GM12874 (cell line): ENCODE measurements at regions not wholly inside any gene's neighbourhood (a gene's known extent, or its start where the extent isn't known, plus 50 kb on each side); places are given as distances from the start of the nearest gene placed in this dataset.

Experiments used
- TF ChIP-seq, protein P1 (sequence below): IDR thresholded peaks from 2 replicates; pipeline ENCODE4 v1.5.1; 2011; ENCODE audit warnings: low read depth, mild to moderate bottlenecking, control low read depth, low read length, moderate library complexity; ENCODE audit not compliant: insufficient read depth

DNA sequence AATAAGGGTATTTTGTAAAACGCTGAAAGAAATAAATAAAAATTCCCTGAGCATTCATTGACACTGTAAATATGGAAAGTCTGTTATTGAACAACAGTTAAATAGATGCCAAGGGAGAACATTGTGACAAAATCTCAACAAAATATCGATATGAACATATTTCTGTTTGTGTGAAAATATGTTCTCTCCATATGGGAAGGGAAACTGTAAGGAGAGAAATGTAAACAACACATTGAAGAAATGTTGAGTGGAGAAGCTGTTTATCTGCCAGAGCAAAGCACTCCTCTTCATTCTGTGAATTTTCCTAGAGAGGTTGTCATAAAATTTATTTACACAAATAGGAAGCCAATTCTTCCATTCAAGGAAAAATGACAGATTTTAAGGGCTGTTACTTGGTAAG, 57.1 kb upstream of the EOMES start:
- TF ChIP-seq, protein P1, sequence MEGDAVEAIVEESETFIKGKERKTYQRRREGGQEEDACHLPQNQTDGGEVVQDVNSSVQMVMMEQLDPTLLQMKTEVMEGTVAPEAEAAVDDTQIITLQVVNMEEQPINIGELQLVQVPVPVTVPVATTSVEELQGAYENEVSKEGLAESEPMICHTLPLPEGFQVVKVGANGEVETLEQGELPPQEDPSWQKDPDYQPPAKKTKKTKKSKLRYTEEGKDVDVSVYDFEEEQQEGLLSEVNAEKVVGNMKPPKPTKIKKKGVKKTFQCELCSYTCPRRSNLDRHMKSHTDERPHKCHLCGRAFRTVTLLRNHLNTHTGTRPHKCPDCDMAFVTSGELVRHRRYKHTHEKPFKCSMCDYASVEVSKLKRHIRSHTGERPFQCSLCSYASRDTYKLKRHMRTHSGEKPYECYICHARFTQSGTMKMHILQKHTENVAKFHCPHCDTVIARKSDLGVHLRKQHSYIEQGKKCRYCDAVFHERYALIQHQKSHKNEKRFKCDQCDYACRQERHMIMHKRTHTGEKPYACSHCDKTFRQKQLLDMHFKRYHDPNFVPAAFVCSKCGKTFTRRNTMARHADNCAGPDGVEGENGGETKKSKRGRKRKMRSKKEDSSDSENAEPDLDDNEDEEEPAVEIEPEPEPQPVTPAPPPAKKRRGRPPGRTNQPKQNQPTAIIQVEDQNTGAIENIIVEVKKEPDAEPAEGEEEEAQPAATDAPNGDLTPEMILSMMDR = no peak

DNA sequence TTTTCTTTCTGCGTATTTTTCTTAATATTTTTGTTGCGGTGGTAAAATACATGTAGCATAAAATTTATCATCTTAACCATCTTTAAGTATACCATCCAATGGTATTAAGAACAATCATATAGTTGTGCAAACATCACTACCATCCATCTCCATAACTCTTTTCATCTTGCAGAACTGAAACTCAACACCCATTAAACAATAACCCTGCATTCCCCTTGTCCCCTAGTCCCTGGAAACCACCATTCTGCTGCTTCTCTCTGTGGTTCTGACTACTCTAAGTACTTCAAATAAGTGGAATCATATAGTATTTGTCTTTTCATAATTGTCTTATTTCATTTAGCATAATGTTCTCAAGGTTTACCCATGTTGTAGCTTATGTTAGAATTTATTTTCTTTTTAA, 67.3 kb upstream of the EOMES start:
- TF ChIP-seq, protein P1 = no peak

DNA sequence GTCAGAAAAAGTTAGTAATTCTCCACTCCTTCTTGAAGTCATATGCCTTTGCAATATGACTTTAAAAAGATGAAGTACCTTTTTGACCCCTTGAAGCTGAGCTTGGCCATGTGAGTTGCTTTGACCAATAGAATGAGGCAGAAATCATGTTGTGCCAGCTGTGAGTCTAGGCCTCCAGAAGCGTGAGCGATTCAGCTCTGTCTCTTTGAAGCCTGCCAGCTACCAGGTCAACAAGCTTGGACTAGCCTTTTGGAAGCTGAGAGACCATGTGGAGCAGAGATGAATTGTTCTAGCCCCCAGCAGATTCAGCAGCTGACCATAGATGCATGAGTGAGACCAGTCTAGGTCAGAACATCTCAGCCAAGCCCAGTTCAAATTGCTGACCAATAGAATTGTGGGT, 69.8 kb upstream of the EOMES start:
- TF ChIP-seq, protein P1 = no peak

DNA sequence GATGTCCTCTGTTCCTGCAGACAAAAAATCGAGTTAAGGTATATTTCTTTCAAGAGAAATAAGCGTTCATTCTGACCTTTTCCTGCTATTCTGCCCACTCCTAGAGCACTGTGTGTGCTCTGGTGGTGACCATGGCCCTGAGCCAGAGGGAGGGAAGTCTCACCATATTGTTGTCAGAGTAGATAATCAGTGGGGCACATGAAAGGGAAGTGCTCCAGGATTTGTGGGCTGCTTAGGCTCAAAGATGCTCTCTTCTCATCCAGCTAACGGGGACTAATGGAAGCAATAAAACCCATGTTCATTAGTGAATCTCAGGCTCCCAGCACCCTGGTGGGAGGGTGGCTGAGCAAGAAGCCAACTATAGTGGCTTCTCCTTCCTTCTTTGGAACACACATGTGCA, 70.7 kb upstream of the EOMES start:
- TF ChIP-seq, protein P1 = no peak

DNA sequence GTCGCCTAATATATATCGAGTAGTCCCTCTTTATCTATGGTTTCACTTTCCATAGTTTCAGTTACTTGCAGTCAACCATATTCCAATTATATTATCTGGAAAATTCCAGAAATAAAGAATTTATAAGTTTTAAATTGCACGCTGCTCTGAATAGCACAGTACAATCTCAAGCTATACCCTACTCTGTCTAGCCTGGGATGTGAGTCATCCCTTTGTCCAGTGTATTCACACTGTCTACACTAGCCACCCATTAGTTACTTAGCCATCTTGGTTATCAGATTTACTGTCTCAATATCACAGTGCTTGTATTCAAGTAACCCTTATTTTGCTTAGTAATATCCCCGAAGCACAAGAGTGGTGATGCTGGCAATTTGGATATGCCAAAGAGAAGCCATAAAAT, 72.1 kb upstream of the EOMES start:
- TF ChIP-seq, protein P1 = no peak

DNA sequence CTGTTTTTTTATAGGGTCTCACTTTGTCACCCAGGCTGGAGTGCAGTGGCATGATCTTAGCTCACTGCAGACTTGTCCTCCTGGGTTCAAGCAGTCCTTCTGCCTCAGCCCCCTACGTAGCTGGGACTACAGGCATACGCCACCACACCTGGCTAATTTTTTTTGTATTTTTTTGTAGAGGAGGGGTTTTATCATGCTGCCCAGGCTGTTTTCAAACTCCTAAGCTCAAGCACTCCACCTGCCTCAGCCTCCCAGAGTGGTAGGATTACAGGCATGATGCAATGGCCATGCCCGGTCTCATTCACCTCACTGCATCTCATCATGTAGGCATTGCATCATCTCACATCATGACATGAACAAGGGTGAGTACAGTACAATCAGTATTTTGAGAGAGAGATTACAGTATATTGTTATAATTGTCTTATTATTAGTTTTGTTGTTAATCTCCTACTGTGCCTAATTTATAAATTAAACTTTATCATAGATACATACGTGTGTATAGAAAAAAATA, 74.3 kb upstream of the EOMES start:
- TF ChIP-seq, protein P1 = no peak

DNA sequence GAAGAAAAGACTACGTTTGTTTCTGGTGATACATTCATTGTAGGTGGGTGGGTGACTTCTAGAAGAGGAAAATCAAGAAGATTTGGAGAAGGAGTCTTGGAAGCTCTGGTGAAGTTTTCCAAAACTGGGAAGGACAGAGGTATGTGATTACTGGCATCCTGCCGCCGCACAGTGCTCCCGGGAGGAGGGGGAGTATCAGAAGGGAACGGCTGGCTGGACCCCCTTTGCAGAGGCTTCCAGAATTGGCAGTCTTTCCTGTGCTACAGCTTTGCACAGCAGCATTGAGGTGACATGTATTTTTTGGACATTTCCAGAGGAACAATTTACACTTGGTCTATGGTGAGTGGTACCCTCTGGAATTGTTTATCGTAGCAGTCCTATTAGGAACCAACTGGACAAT, 75.7 kb upstream of the EOMES start:
- TF ChIP-seq, protein P1 = no peak
